ENCODE measurements at regions not wholly inside any gene's neighbourhood (a gene's known extent, or its start where the extent isn't known, plus 50 kb on each side); places are given as distances from the start of the nearest gene placed in this dataset.

GRCh38 chr2:16123421-16123820, 183.1 kb downstream of the MYCN start:
- TF ChIP-seq CTCF (IDR thresholded peaks at IDR 0.05; ENCODE audit: borderline replicate concordance, insufficient read depth, low read depth, low read length), result no peak
- no peak overlapping the region for H3K4me3 ChIP-seq (ENCODE audit: low read depth, low read length)

- no peak for TF ChIP-seq CTCF (IDR thresholded peaks at IDR 0.05; ENCODE audit: borderline replicate concordance, insufficient read depth, low read depth, low read length)
- no peak overlapping the region for H3K4me3 ChIP-seq (ENCODE audit: low read depth, low read length)
These were observed 182.2 kb downstream of the MYCN start for GRCh38 chr2:16122556-16122955.

GRCh38 chr2:16121986-16122390, 181.6 kb downstream of the MYCN start:
- H3K4me3 ChIP-seq (ENCODE audit: low read depth, low read length), result no peak overlapping the region
- no peak for TF ChIP-seq CTCF (IDR thresholded peaks at IDR 0.05; ENCODE audit: borderline replicate concordance, insufficient read depth, low read depth, low read length)

GRCh38 chr2:16121231-16121985, 181.1 kb downstream of the MYCN start:
- H3K4me3 ChIP-seq (ENCODE audit: low read depth, low read length), result no peak overlapping the region
- TF ChIP-seq CTCF (IDR thresholded peaks at IDR 0.05; ENCODE audit: borderline replicate concordance, insufficient read depth, low read depth, low read length), result no peak

- no peak overlapping the region for H3K4me3 ChIP-seq (ENCODE audit: low read depth, low read length)
- TF ChIP-seq CTCF (IDR thresholded peaks at IDR 0.05; ENCODE audit: borderline replicate concordance, insufficient read depth, low read depth, low read length), result no peak
These were observed 180.3 kb downstream of the MYCN start for GRCh38 chr2:16120591-16121180.

GRCh38 chr2:16119741-16120140, 179.4 kb downstream of the MYCN start:
- TF ChIP-seq CTCF (IDR thresholded peaks at IDR 0.05; ENCODE audit: borderline replicate concordance, insufficient read depth, low read depth, low read length), result no peak
- H3K4me3 ChIP-seq (ENCODE audit: low read depth, low read length), result no peak overlapping the region
